ENCODE measurements at regions not wholly inside any gene's neighbourhood (a gene's known extent, or its start where the extent isn't known, plus 50 kb on each side); places are given as distances from the start of the nearest gene placed in this dataset.

DNA sequence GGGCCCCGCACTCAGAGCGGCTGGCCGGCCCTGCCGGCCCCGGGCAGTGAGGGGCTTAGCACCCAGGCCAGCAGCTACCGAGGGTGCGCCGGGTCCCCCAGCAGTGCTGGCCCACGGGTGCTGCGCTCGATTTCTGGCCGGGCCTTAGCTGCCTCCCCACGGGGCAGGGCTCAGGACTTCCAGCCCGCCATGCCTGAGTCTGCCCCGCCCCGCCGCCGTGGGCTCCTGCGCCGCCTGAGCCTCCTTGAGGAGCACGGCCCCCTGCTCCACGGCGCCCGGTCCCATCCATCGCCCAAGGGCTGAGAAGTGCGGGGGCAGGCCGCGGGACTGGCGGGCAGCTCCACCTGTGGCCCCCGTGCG is 67.9 kb upstream of the AMZ2 start:
- TF ChIP-seq CTCF (IDR thresholded peaks at IDR 0.05; ENCODE audit: insufficient read depth, low read length): no peak
- no peak for TF ChIP-seq GABPA (IDR thresholded peaks at IDR 0.05; ENCODE audit: low read depth)
- no peak for TF ChIP-seq POLR2AphosphoS5 (IDR thresholded peaks at IDR 0.05; ENCODE audit: low read depth)

All from HL-60 (cell line).